Immature natural killer cell (primary cell): ENCODE measurements at regions not wholly inside any gene's neighbourhood (a gene's known extent, or its start where the extent isn't known, plus 50 kb on each side); places are given as distances from the start of the nearest gene placed in this dataset.

Experiments used
- DNase-seq, 3 donors: peaks; one replicate each; pipeline ENCODE4 v3.0.0; 2022; ENCODE audit warnings: mixed read lengths in 1 of 3
- H3K27ac Mint-ChIP-seq, 6 donors: one replicate each; pipeline ENCODE4 v1.8.0; 2020; ENCODE audit warnings: mixed read lengths in 6 of 6, mild to moderate bottlenecking in 5 of 6, inconsistent platforms in 4 of 6, moderate library complexity in 3 of 6
- H3K27me3 Mint-ChIP-seq, 3 donors: one replicate each; pipeline ENCODE4 v1.8.0; 2020 to 2021; ENCODE audit warnings: low read depth in 3 of 3, mild to moderate bottlenecking in 3 of 3, mixed read lengths in 3 of 3, moderate library complexity in 3 of 3, inconsistent platforms in 1 of 3
- H3K36me3 Mint-ChIP-seq, 3 donors: one replicate each; pipeline ENCODE4 v1.8.0; 2020; ENCODE audit warnings: mixed read lengths in 3 of 3, inconsistent platforms in 2 of 3, mild to moderate bottlenecking in 2 of 3
- H3K4me1 Mint-ChIP-seq, 2 donors: one replicate each; pipeline ENCODE4 v1.8.0; 2020; ENCODE audit warnings: inconsistent platforms in 2 of 2, mild to moderate bottlenecking in 2 of 2, mixed read lengths in 2 of 2, moderate library complexity in 1 of 2
- H3K4me3 Mint-ChIP-seq, 5 donors: one replicate each; pipeline ENCODE4 v1.8.0; 2020; ENCODE audit warnings: mild to moderate bottlenecking in 5 of 5, mixed read lengths in 5 of 5, inconsistent platforms in 3 of 5, moderate library complexity in 3 of 5
- H3K9me3 Mint-ChIP-seq, 6 donors: one replicate each; pipeline ENCODE4 v1.8.0; 2020; ENCODE audit warnings: mild to moderate bottlenecking in 6 of 6, mixed read lengths in 6 of 6, inconsistent platforms in 4 of 6, moderate library complexity in 3 of 6

- Mint-ChIP-seq H3K9me3 (peaks cover 0 to 4% (median 0%) of the 10 kb centered on the region in 6 donors), H3K27ac (no peak overlapping the region), H3K27me3 (no peaks in the 10 kb centered on the region)
Observed at GRCh38 chr2:156907806-156908205, 349.7 kb upstream of the GALNT5 start.

DNA sequence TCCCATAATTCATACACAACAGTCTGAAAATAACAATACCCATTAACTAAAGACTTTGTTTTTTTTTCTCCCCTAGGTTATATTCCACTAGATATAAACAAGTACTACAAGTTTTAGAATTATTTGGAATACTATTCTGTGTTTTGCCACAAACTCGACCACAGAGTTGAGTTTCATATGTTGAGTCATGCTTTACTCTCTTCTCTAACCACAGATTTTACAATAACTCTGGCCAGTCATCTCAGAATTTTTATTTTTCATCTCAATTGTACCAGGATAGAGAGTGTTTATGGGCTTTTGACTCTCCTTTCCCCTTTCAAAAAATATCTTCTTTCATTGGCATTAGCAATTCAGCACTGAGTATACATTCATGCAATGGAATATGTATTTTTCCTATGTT lies 348.7 kb upstream of the GALNT5 start:
- Mint-ChIP-seq H3K36me3 (no peaks in the 10 kb centered on the region), H3K9me3 (peaks cover 0 to 2% (median 0%) of the 10 kb centered on the region in 6 donors), H3K27me3 (peaks cover 0 to 2% (median 0%) of the 10 kb centered on the region in 3 donors), H3K4me1 (no peaks in the 10 kb centered on the region), H3K27ac (no peak overlapping the region), H3K4me3 (no peak overlapping the region)
- no peak for DNase-seq

More at GRCh38 chr2:156907806-156908205, 349.7 kb upstream of the GALNT5 start:
- DNase-seq = no peak
- no peaks in the 10 kb centered on the region for H3K4me1 Mint-ChIP-seq
- no peak overlapping the region for H3K4me3 Mint-ChIP-seq
- H3K36me3 Mint-ChIP-seq = no peaks in the 10 kb centered on the region

DNA sequence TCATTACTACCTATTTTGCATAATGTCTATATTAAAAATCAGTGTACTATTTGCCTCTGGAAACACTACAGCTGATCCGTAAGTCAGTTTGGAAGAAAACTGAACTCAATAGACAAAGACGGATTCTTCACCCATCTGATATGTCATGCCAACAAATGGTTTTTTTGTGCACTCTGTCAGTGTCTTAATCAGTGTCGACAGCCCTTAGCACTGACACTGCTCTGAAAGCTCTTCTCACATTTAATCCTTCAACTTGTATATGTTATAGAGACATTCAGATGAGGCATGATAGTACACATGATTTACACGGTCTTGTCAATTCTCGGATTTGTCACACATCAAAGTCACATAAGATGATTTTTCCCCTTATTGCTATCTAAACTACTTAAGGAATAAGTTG lies 347.5 kb upstream of the GALNT5 start:
- no peak overlapping the region for H3K4me3 Mint-ChIP-seq
- no peak overlapping the region for H3K27ac Mint-ChIP-seq
- H3K4me1 Mint-ChIP-seq = no peaks in the 10 kb centered on the region
- H3K27me3 Mint-ChIP-seq = peaks cover 0 to 2% (median under 1%) of the 10 kb centered on the region in 3 donors
- H3K36me3 Mint-ChIP-seq = no peaks in the 10 kb centered on the region
- peaks cover 0 to 2% (median 0%) of the 10 kb centered on the region in 6 donors for H3K9me3 Mint-ChIP-seq
- DNase-seq = no peak

DNA sequence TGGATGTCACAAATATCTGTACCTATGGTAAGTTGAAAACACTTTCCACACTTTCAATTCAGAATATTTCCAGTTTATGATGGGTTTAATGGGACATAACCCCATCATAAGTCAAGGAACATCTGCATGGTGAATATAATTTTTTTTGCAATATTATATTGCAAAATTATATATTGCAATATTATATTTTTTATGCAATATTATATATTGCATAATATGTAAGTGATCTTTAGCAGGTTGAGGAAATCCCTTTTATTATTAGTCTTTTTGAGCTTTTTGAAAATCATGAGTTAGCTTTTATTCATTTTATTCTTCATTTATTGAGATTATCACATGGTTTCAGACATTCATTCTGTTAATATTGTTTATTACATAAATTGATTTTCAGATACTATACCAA lies 342.2 kb upstream of the GALNT5 start:
- Mint-ChIP-seq H3K27me3 (peaks cover 2% of the 10 kb centered on the region in 3 donors), H3K4me1 (no peaks in the 10 kb centered on the region), H3K27ac (no peak overlapping the region), H3K9me3 (peaks cover 3 to 14% (median 8%) of the 10 kb centered on the region in 6 donors), H3K4me3 (no peak overlapping the region), H3K36me3 (no peaks in the 10 kb centered on the region)
- DNase-seq = no peak

DNA sequence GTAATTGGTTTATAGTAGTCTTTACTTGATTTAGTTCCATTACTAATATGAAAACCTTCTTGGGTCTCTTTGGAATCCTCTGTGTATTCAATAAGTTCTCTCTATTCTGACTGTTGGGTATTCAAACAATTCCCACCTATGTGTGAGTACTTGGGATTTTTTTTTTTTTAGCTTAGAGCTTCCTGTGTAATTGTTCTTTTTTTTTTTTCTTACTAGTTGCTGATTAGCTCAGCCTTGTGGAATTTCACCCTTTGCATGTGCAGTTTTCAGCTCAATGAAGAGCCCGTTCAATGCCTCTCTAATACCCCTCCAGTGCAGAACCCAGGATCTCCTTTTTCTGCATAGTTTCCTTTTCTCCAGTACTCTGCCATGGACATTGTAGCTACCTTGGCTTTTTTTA lies 339.1 kb upstream of the GALNT5 start:
- Mint-ChIP-seq H3K4me3 (no peak overlapping the region), H3K9me3 (peaks cover 3 to 26% (median 11%) of the 10 kb centered on the region in 6 donors), H3K4me1 (no peaks in the 10 kb centered on the region)

DNA sequence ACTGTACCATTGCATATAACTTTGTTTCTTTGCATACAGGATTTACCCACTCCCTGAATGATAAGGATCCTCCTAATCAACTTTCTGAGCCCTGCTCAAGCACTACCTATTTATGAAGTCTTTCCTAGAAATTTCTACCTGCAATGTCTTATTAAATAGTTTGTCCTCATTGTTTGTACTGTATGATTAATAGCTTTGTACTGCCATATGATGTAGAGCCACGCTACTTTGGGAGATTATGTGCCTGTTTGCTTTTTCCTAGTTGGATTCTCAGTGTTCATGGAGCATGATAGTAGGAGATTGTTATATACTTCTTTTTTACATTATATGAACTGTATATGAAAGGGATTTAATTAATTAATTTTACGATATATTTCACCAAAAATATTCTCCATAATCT lies 327.1 kb upstream of the GALNT5 start:
- Mint-ChIP-seq H3K4me3 (no peak overlapping the region), H3K4me1 (no peaks in the 10 kb centered on the region), H3K9me3 (peaks cover 5 to 17% (median 12%) of the 10 kb centered on the region in 6 donors), H3K27ac (no peak overlapping the region), H3K27me3 (peaks cover 0 to 2% (median 0%) of the 10 kb centered on the region in 3 donors), H3K36me3 (no peaks in the 10 kb centered on the region)
- no peak for DNase-seq

More for the DNA sequence above, 339.1 kb upstream of the GALNT5 start:
- Mint-ChIP-seq H3K27ac (no peak overlapping the region), H3K27me3 (peaks cover 2% of the 10 kb centered on the region in 3 donors), H3K36me3 (no peaks in the 10 kb centered on the region)
- no peak for DNase-seq

DNA sequence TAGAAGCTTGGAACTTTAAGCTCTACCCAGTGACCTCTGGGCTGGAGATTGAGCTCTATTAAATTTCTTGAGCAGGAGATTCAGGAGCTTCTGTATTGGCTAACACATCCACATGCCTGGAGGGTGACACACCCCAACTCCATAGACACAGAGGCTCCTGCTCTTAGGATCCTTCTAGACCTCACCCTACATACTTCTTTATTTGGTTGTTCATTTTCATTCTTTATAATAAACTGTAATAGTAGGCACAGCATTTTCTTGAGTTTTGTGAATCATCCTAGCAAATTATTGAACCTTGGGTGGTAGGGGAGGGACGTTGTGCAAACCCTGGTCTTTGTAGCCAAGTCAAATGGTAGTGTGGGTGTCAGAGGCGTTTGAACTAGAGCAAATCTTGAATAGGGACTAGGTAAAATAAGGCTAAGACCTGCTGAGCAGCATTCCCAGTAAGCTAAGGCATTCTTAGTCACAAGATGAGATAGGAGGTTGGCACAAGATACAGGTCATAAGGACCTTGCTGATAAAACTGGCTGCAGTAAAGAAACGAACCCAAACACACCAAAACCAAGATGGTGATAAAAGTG lies 323.8 kb upstream of the GALNT5 start:
- no peak for DNase-seq
- Mint-ChIP-seq H3K36me3 (no peaks in the 10 kb centered on the region), H3K4me1 (no peaks in the 10 kb centered on the region), H3K9me3 (peaks cover 2 to 8% (median 5%) of the 10 kb centered on the region in 6 donors), H3K4me3 (no peak overlapping the region), H3K27me3 (no peaks in the 10 kb centered on the region), H3K27ac (no peak overlapping the region)

DNA sequence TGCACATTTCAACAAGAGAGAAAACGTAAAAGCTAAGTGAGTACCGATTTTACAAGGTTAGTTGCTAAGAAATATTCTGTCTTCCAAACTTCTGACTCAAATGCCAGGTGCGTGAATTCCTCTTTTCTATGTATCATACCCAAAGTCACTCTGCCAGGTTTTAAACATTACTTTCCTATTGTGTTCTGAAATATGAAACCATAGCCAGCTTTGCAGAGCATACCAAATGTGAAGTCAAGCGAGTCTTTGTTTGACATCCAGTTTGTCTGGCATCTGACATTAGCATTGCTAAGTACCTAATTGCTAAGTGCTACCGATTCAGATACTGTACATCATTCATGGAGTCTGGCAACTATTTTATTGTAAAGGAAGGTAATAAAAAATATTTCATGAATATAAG lies 321.9 kb upstream of the GALNT5 start:
- H3K9me3 Mint-ChIP-seq = peaks cover 0 to 8% (median 3%) of the 10 kb centered on the region in 6 donors
- H3K4me3 Mint-ChIP-seq = no peak overlapping the region
- H3K36me3 Mint-ChIP-seq = no peaks in the 10 kb centered on the region
- H3K27ac Mint-ChIP-seq = no peak overlapping the region
- no peaks in the 10 kb centered on the region for H3K4me1 Mint-ChIP-seq
- no peak for DNase-seq
- H3K27me3 Mint-ChIP-seq = no peaks in the 10 kb centered on the region

DNA sequence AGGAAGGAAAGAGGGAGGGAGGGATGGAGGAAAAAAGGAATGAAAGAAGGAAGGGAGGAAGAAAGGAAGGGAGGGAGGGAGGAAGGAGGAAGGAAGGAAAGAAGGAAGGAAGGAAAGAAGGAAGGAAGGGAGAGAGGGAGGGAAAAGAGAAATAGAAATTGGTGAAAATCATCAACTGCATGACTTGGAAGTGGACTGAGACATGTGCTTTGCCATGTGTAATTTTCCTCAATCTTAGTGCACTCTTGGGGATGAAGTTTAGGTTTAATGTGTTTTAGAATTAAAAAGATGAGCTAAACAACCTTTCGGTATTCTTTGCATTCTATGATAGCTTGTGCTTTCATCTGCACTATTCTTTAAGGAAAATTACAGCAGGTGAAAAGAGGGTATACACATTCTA lies 320.1 kb upstream of the GALNT5 start:
- Mint-ChIP-seq H3K9me3 (peaks cover 0 to 8% (median 3%) of the 10 kb centered on the region in 6 donors), H3K36me3 (no peaks in the 10 kb centered on the region), H3K27ac (no peak overlapping the region), H3K27me3 (no peaks in the 10 kb centered on the region), H3K4me3 (no peak overlapping the region), H3K4me1 (no peaks in the 10 kb centered on the region)
- no peak for DNase-seq

GRCh38 chr2:156944871-156945270 lies 312.6 kb upstream of the GALNT5 start:
- H3K4me3 Mint-ChIP-seq = no peak overlapping the region
- H3K9me3 Mint-ChIP-seq = peaks cover 0 to 6% (median 2%) of the 10 kb centered on the region in 6 donors
- H3K36me3 Mint-ChIP-seq = no peaks in the 10 kb centered on the region
- H3K27ac Mint-ChIP-seq = no peak overlapping the region
- no peak for DNase-seq
- no peaks in the 10 kb centered on the region for H3K4me1 Mint-ChIP-seq
- no peaks in the 10 kb centered on the region for H3K27me3 Mint-ChIP-seq

DNA sequence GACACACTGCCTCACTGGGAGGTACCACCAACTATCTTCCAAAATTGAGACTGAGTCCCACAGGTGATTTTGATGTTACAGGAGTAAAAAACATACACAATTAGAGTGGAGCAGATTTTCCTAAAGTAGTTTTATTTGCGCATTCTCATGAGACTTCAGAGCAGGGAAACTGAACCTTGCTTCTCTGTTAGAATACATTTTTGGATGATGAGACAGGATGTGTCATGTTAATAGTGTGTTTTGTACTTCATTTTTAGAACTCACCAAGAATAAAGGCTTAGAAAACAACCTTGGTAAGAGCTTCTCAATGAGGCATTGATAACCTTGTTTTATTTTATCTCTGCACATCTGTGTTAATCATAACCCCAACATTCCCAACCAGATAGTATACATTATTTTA lies 310.2 kb upstream of the GALNT5 start:
- H3K27ac Mint-ChIP-seq = no peak overlapping the region
- no peak for DNase-seq
- H3K4me3 Mint-ChIP-seq = no peak overlapping the region
- H3K4me1 Mint-ChIP-seq = no peaks in the 10 kb centered on the region
- H3K36me3 Mint-ChIP-seq = no peaks in the 10 kb centered on the region
- H3K27me3 Mint-ChIP-seq = no peaks in the 10 kb centered on the region
- H3K9me3 Mint-ChIP-seq = peaks cover 2 to 10% (median 7%) of the 10 kb centered on the region in 6 donors

DNA sequence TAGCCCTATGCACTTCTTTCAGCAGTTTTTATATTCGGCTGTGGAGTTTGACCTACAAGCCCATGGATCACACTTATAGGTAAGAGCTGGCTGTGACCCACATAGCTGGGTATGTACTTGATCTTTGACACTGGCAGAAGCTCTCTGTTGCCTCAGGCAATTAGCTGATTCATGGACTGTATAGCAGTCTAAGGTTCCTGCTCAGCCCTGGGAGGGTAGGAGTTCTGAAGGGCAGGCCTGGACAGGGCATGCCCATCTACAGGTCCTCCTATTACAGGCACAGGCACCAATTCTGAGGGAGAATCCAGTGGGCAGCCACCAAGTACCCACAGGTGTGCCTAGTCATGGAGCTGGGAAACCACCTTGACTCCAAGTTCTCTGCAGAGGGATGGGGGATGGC lies 301.8 kb upstream of the GALNT5 start:
- H3K4me3 Mint-ChIP-seq = no peak overlapping the region
- no peaks in the 10 kb centered on the region for H3K4me1 Mint-ChIP-seq
- no peak for DNase-seq
- H3K9me3 Mint-ChIP-seq = peaks cover 2 to 19% (median 10%) of the 10 kb centered on the region in 6 donors
- H3K27me3 Mint-ChIP-seq = peaks cover 0 to 2% (median 0%) of the 10 kb centered on the region in 3 donors
- H3K27ac Mint-ChIP-seq = no peak overlapping the region
- H3K36me3 Mint-ChIP-seq = no peaks in the 10 kb centered on the region

DNA sequence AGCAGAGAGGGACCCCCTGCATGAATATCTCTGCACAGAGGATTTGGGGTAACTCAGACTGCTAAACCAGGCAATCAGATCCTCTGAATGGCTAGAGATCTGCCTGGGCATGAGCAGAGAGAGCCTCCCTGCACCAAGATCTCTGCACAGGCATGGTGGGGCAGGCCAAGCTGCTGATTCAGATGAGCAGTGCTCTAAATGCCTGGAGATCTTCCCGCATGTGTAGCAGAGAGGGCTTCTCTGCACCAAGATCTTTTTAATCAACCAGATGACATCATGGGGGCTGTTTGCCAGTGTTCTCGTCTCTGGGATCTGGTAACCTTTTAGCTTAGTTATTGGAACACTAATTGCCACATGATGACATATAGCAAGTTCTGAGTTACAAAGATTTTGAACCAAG lies 301.3 kb upstream of the GALNT5 start:
- Mint-ChIP-seq H3K4me1 (no peaks in the 10 kb centered on the region), H3K4me3 (no peak overlapping the region), H3K9me3 (peaks cover 2 to 19% (median 10%) of the 10 kb centered on the region in 6 donors), H3K27ac (no peak overlapping the region), H3K27me3 (peaks cover 0 to 2% (median 0%) of the 10 kb centered on the region in 3 donors), H3K36me3 (no peaks in the 10 kb centered on the region)
- DNase-seq = no peak

DNA sequence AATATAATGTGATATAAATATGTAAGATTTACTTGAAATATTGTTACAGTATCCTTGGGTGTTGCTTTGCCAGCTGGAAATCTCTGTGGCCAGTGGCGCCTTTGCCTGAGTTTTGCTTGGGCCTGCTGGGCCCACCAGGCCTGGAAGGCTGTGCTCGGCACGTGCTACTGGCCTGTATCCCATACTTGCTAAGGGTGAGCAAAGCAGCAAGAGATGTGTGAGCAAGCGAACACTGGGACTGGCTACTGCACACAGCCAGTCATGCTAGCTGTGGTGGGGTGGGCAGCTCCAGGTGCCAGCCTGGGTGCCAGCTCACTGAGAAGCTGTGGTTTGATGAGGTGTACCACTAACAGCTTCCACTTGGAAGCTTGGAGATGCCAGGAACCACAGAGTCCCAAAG lies 299.1 kb upstream of the GALNT5 start:
- Mint-ChIP-seq H3K4me1 (no peaks in the 10 kb centered on the region), H3K27me3 (peaks cover 0 to 2% (median 0%) of the 10 kb centered on the region in 3 donors), H3K9me3 (peaks cover 2 to 18% (median 6%) of the 10 kb centered on the region in 6 donors), H3K27ac (no peak overlapping the region), H3K4me3 (no peak overlapping the region), H3K36me3 (no peaks in the 10 kb centered on the region)
- DNase-seq = no peak

DNA sequence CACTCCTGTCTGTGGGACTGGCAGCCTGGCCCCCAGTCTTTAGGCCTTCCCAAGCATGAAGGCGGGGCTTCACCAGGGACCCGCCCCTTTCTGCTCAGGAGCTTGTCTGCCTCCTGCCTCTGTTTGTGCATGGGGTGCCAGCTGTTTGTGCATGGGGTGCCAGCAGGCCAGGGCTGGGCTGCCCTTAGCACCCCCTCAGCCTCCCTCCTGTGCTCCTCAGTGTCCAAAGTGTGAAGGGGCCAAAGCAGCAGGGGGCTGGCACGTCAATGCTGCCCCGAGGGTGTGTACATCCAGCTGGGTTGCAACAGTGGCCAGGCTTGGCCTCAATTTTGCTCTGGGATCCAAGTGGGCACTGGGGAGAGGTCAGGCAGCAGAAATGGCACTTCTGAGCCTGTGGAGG lies 298.0 kb upstream of the GALNT5 start:
- no peaks in the 10 kb centered on the region for H3K4me1 Mint-ChIP-seq

More for the DNA sequence above, 298.0 kb upstream of the GALNT5 start:
- Mint-ChIP-seq H3K9me3 (peaks cover 2 to 9% (median 6%) of the 10 kb centered on the region in 6 donors), H3K36me3 (no peaks in the 10 kb centered on the region), H3K27me3 (peaks cover 0 to 2% (median 0%) of the 10 kb centered on the region in 3 donors), H3K27ac (no peak overlapping the region), H3K4me3 (no peak overlapping the region)
- no peak for DNase-seq
